HG03469 (cell line): ENCODE measurements at regions not wholly inside any gene's neighbourhood (a gene's known extent, or its start where the extent isn't known, plus 50 kb on each side); places are given as distances from the start of the nearest gene placed in this dataset.
"Not testable (repeated sequence)": the region's sequence is repeated elsewhere in the genome, so short reads cannot be mapped to it uniquely, and the experiment has no call there.

Experiments used
- ATAC-seq: cut with Tn5 transposase; IDR thresholded peaks from one replicate; pipeline ENCODE4 v1.9.1; 2021; ENCODE audit warnings: mild to moderate bottlenecking, moderate library complexity, moderate number of reproducible peaks; ENCODE audit not compliant: unreplicated experiment

GRCh38 chr14:55766071-55766470, 186.1 kb downstream of the KTN1 start:
- ATAC-seq: no peak

GRCh38 chr14:55767286-55767685, 187.3 kb downstream of the KTN1 start:
- no peak for ATAC-seq

DNA sequence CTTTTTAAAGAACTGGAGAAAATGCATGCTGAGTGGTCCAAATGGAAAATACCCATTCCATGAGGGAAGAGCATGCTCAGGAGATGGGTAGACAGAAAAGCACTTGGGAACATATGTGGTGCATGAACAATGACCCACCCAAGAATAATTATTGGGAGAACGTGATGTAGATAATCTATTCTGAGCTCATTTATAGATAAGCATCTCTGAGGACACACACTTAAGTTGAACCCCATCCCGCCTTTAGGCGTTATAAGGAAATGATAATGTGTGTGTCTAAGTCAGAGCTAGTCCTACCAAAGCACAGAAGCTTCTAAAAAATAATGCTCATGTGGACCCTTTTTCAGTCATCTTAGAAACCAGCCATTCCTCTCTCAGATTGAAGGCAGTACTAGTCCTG, 189.9 kb downstream of the KTN1 start:
- ATAC-seq: no peak

- ATAC-seq: no peak
These were observed 191.4 kb downstream of the KTN1 start for GRCh38 chr14:55771242-55771981.

GRCh38 chr14:55772486-55772885, 192.5 kb downstream of the KTN1 start:
- ATAC-seq: no peak

DNA sequence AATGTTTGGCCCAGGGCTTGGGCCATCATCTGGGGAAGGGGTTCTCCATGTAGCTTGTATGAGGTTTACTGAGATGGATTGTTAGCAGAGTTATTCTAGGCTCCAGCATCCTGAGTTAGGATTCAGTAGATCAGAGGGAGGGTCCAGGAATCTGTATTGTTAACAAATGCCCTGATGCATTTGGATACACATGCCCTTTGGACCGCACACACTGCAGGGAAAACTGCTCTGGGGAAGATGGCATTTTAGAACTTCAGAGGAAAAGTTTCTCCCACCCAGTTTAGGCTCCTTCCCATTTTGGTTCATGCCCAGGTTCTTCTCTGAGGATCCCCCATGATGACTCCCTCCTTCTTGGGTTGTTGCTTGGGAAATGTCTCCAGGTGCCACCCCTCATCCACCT, 193.3 kb downstream of the KTN1 start:
- ATAC-seq: no peak

- ATAC-seq: no peak
These were observed 194.1 kb downstream of the KTN1 start for GRCh38 chr14:55773984-55774545.

DNA sequence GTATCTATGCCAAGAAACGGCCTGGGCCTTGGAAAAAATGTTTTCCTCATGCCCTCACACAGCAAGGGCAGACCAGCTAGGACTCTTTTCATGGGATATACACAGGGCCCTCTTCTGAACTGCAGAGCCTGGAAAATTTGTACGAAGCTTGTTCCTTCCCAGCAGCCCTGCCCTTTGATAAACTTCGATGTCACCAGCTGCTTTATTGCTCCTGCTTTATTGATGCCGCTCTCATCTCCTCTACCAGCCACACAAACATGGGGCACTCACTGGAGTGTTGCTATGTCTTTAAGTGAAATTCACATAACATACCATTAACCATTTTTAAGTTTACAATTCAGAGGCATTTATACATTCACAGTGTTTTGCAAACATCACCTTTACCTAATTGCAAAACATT, 197.9 kb downstream of the KTN1 start:
- no peak for ATAC-seq

- ATAC-seq: no peak
These were observed 200.3 kb downstream of the KTN1 start for GRCh38 chr14:55780156-55780946.

DNA sequence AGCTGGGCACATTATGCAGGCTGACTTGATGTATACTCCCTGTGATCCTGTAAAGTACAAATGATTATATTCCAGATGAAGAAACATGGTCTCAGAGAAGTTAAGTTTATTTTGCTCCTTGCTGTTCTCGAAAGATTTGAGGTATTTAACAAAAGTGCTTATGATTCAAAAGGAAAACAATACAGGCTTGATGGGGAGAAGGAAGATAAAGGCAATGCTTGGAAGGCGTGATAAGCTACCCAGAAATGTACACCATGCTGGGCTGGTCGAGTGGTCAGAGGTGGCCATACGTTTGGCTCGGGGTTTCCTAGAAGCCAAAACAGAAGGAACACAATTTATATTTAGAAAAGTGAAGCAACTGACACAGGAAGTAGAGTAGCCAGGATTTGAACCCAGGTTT, 201.0 kb downstream of the KTN1 start:
- ATAC-seq: no peak

- ATAC-seq: no peak
These were observed 202.2 kb downstream of the KTN1 start for GRCh38 chr14:55782166-55782565.

DNA sequence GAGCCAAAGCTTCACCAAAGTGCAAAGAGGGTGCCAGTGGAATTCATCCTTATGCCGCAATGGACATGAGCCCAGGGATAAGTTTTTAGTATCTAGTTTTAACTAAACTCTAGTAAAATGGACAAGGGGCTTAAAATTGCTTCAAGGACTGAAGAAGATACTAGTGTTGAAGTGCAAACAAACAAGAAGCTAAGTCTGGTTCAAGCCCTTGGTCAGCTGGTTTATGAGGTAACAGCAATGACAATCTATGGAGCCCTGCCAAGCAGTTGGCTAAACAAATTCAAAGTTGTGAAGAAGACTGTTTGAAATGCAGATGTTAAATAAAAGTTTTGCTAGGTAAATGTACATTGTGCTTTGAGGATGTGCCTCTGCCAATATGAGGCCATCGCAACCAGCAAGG, 209.4 kb downstream of the KTN1 start:
- no peak for ATAC-seq

DNA sequence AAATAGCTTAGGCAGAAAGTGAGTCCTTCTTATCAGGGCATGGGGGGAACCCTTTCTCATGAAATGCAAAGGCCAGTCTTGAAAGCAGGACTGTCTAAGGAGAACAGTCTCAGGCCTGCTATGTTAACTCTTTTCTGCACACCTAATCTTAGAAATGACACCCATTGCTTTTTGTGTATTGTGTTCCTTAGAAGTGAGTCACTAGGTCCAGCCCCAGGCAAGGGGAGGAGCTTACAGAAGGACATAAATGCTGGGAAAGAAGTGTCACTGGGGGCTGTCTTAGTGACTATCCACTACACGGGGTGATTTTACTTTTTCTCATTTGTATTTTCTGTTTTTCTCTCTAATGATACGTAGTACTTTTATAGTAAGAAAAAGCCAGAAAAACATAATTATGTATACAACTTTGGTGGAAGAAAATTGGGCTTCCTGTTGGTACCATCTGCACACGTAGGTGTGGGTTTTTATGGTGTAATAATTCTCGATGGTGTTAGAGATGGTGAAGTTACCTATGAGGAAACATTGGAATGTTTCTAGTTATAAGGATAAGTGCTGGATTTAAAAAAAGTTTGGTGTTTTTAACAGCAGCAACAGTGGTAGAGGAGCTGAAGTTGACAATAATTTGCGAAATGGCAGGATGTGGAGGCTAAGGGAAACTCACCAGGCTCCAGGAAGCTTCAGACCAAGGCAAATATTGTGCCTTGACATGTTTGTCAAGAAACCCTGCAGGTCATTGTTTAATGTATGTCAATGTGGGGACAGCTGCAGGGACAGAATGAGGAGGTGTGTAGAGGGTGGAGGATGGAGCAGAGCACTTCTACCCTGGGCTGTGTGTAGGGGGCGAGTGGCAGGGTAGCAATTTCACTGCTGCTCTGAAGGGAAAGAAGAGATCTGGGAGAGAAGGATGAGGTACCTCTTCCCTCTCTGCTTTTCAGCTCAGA, 214.9 kb downstream of the KTN1 start:
- no peak for ATAC-seq

- ATAC-seq: not testable (repeated sequence)
These were observed 216.5 kb downstream of the KTN1 start for GRCh38 chr14:55796513-55796912.

DNA sequence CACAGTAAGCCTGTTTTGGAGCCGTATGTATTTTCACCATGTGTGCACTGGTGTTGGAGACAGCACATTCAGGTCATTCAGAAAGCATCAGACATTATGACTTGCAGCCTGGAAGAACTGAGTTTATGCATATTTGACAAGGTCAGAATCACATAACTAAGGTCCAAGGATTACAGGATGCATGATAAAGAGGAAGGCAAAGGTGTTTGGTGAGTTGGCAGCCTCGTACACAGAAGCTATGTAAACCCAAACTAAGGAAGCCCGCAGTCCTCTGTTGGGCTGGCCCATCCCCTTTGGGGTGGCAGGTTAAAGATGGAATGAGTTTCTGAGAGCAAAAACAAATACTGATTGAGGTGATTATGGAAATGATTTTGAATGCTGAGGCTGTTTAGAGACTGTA, 218.4 kb downstream of the KTN1 start:
- no peak for ATAC-seq

DNA sequence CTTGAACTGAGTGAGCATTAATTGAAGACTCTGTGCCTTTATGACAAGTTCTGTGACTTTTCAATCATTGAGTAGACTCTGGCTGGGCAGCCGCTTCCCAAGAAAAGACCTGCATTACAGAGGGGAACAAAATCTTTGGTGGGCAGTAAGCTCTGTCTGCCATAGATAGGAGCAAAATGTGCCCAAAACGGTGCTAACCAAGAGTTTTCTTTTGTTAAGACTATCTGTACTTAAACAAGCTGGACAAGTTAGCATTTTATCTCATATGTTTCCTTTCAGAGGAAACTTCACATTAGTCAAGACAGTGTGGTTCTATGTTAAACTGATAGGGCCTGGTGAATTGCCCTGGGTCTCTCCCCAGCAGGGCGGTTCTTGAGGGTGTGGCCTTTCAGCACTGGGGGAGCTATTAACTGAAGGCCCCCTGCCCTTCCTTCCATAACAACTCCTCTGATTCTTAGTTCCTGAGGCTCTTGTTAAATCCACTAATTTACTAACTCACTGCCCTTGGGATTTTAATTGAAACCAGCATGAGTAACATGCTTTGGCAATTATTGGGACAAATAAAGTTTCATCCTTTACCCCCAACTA, 219.6 kb downstream of the KTN1 start:
- no peak for ATAC-seq

- no peak for ATAC-seq
These were observed 220.3 kb downstream of the KTN1 start for GRCh38 chr14:55800156-55800785.

GRCh38 chr14:55801121-55801520, 221.1 kb downstream of the KTN1 start:
- ATAC-seq: no peak

- no peak for ATAC-seq
These were observed 223.2 kb downstream of the KTN1 start for GRCh38 chr14:55802986-55803872.
